ENCODE measurements at regions not wholly inside any gene's neighbourhood (a gene's known extent, or its start where the extent isn't known, plus 50 kb on each side); places are given as distances from the start of the nearest gene placed in this dataset.

DNA sequence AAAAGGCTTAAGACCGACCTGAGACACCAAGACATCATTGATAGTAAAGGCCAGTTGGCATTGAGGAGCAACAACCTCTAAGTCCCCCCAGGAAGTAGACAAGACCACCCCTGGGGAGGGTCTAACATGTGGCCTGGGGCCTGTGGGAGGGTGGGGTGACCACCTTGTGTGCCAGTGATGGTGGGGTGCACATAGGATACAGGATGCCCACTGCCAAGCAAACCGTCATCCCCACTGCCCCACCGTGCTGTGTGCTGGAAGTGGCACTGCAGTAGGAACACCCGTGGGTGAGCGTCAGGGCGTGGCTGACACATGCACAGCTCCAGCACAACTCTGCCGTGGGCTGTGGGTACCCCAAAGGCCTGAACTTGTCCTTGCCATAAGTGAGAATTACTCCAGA is 84.3 kb upstream of the LGALSL start:
- no peak overlapping the region for H3K27ac ChIP-seq (ENCODE audit: low read length, poor library complexity, severe bottlenecking)
- peaks cover 7 to 10% of the 10 kb centered on the region in 2 experiments for H3K27me3 ChIP-seq (ENCODE audit: control insufficient read depth in 1 of 2, insufficient read depth in 1 of 2, low read length in 2 of 2)
- H2AK5ac ChIP-seq (ENCODE audit: low read length, severe bottlenecking) = no peak overlapping the region
- H4K8ac ChIP-seq (ENCODE audit: low read length) = no peak overlapping the region
- H3K9ac ChIP-seq (ENCODE audit: low read length) = no peak overlapping the region
- H2BK5ac ChIP-seq (ENCODE audit: low read depth, low read length, poor library complexity, severe bottlenecking) = no peak overlapping the region
- no peaks in the 10 kb centered on the region for H3K4me1 ChIP-seq (ENCODE audit: control insufficient read depth, insufficient read depth, low read depth, low read length)
- no peak overlapping the region for H3K4ac ChIP-seq (ENCODE audit: low read depth in 1 of 2, low read length in 2 of 2)
- no peaks in the 10 kb centered on the region for H3K79me1 ChIP-seq (replicated peaks; ENCODE audit: low read length, poor library complexity, severe bottlenecking)
- H2BK120ac ChIP-seq (ENCODE audit: low read depth, low read length) = no peak overlapping the region
- no peaks in the 10 kb centered on the region for H3K36me3 ChIP-seq (ENCODE audit: control insufficient read depth in 1 of 2, insufficient read depth in 2 of 2, low read depth in 1 of 2, low read length in 2 of 2)
- H3K4me3 ChIP-seq (ENCODE audit: insufficient read depth in 1 of 2, low read depth in 1 of 2, low read length in 2 of 2) = no peak overlapping the region
- no peak overlapping the region for H2AFZ ChIP-seq (ENCODE audit: low read depth, low read length)
- no peak overlapping the region for H3K23ac ChIP-seq (ENCODE audit: low read length in 2 of 2)
- H3K9me3 ChIP-seq (ENCODE audit: control insufficient read depth, low read length) = no peaks in the 10 kb centered on the region
- no peak for DNase-seq
- no peak overlapping the region for H3K4me2 ChIP-seq (ENCODE audit: low read length, poor library complexity, severe bottlenecking)
- WGBS = 92% methylated on average over 6 of the region's 7 CpGs
- no peak overlapping the region for H3K18ac ChIP-seq (ENCODE audit: low read depth in 1 of 2, low read length in 2 of 2)
- H2BK15ac ChIP-seq (ENCODE audit: low read depth, poor library complexity, severe bottlenecking) = no peak overlapping the region
- no peak overlapping the region for H3K14ac ChIP-seq (ENCODE audit: low read length in 2 of 2)
- H2BK12ac ChIP-seq (ENCODE audit: low read length in 2 of 2) = no peak overlapping the region
- no peak overlapping the region for H4K91ac ChIP-seq (ENCODE audit: low read length)

DNA sequence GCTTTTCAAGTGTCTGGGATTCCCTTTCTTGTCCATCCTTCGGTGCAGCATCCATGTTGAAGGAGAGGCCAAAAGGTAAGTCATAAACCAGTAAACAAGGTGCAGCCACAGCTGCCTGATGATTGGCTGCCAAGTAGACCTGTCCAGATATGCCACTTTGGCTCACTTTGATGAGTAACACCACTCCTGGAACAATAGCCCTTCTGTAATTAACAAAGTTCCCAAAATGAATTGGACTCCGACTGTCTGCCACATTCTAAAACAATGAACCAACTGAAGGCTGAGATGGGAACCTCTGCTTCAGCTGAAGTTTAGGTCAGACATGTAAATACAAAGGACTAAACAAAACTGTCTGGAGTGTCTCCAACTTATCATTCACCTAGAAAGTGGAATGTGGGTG is 82.2 kb upstream of the LGALSL start:
- H4K8ac ChIP-seq (ENCODE audit: low read length) = no peak overlapping the region
- no peaks in the 10 kb centered on the region for H3K36me3 ChIP-seq (ENCODE audit: control insufficient read depth in 1 of 2, insufficient read depth in 2 of 2, low read depth in 1 of 2, low read length in 2 of 2)
- H3K4me3 ChIP-seq (ENCODE audit: insufficient read depth in 1 of 2, low read depth in 1 of 2, low read length in 2 of 2) = no peak overlapping the region
- no peak overlapping the region for H3K27ac ChIP-seq (ENCODE audit: low read length, poor library complexity, severe bottlenecking)
- H3K27me3 ChIP-seq (ENCODE audit: control insufficient read depth in 1 of 2, insufficient read depth in 1 of 2, low read length in 2 of 2) = peaks cover 10 to 13% of the 10 kb centered on the region in 2 experiments
- H3K14ac ChIP-seq (ENCODE audit: low read length in 2 of 2) = no peak overlapping the region
- no peak overlapping the region for H4K91ac ChIP-seq (ENCODE audit: low read length)
- H2AFZ ChIP-seq (ENCODE audit: low read depth, low read length) = no peak overlapping the region
- 98% methylated on average over 2 of the region's 2 CpGs for WGBS
- no peaks in the 10 kb centered on the region for H3K79me1 ChIP-seq (replicated peaks; ENCODE audit: low read length, poor library complexity, severe bottlenecking)
- no peak overlapping the region for H3K4me2 ChIP-seq (ENCODE audit: low read length, poor library complexity, severe bottlenecking)
- H3K23ac ChIP-seq (ENCODE audit: low read length in 2 of 2) = no peak overlapping the region
- no peak overlapping the region for H3K18ac ChIP-seq (ENCODE audit: low read depth in 1 of 2, low read length in 2 of 2)
- H3K4ac ChIP-seq (ENCODE audit: low read depth in 1 of 2, low read length in 2 of 2) = no peak overlapping the region
- H3K9me3 ChIP-seq (ENCODE audit: control insufficient read depth, low read length) = no peaks in the 10 kb centered on the region
- DNase-seq = no peak
- no peak overlapping the region for H2BK15ac ChIP-seq (ENCODE audit: low read depth, poor library complexity, severe bottlenecking)
- no peaks in the 10 kb centered on the region for H3K4me1 ChIP-seq (ENCODE audit: control insufficient read depth, insufficient read depth, low read depth, low read length)
- H3K9ac ChIP-seq (ENCODE audit: low read length) = no peak overlapping the region
- no peak overlapping the region for H2BK12ac ChIP-seq (ENCODE audit: low read length in 2 of 2)
- H2BK120ac ChIP-seq (ENCODE audit: low read depth, low read length) = no peak overlapping the region
- no peak overlapping the region for H2BK5ac ChIP-seq (ENCODE audit: low read depth, low read length, poor library complexity, severe bottlenecking)
- H2AK5ac ChIP-seq (ENCODE audit: low read length, severe bottlenecking) = no peak overlapping the region

DNA sequence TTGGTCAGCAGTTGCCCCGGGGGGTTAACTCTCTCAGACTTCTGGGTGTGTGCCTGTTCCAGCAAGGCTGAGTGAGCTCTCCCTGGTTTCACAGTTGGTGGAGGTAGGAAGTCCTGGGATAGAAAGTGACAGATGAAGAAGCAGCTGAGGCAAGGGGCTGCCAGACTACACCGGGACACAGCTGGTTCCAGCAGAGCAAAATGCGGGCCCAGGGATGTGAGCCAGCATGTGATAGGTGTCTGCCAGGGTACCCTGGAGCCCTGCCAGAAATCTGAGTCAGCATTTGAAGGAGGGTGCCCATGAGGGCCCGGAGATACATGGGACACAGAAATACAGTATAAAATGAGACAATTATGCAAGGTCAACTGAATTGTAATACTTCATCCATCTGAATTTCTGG is 79.3 kb upstream of the LGALSL start:
- no peaks in the 10 kb centered on the region for H3K4me1 ChIP-seq (ENCODE audit: control insufficient read depth, insufficient read depth, low read depth, low read length)
- no peaks in the 10 kb centered on the region for H3K9me3 ChIP-seq (ENCODE audit: control insufficient read depth, low read length)
- no peak overlapping the region for H2AK5ac ChIP-seq (ENCODE audit: low read length, severe bottlenecking)
- no peaks in the 10 kb centered on the region for H3K79me1 ChIP-seq (replicated peaks; ENCODE audit: low read length, poor library complexity, severe bottlenecking)
- H4K91ac ChIP-seq (ENCODE audit: low read length) = no peak overlapping the region
- no peak overlapping the region for H2BK5ac ChIP-seq (ENCODE audit: low read depth, low read length, poor library complexity, severe bottlenecking)
- no peak overlapping the region for H2BK15ac ChIP-seq (ENCODE audit: low read depth, poor library complexity, severe bottlenecking)
- H3K4me2 ChIP-seq (ENCODE audit: low read length, poor library complexity, severe bottlenecking) = no peak overlapping the region
- peaks cover 11 to 24% of the 10 kb centered on the region in 2 experiments for H3K27me3 ChIP-seq (ENCODE audit: control insufficient read depth in 1 of 2, insufficient read depth in 1 of 2, low read length in 2 of 2)
- H3K9ac ChIP-seq (ENCODE audit: low read length) = no peak overlapping the region
- no peak overlapping the region for H4K8ac ChIP-seq (ENCODE audit: low read length)
- H2BK12ac ChIP-seq (ENCODE audit: low read length in 2 of 2) = no peak overlapping the region
- H3K14ac ChIP-seq (ENCODE audit: low read length in 2 of 2) = no peak overlapping the region
- H3K4ac ChIP-seq (ENCODE audit: low read depth in 1 of 2, low read length in 2 of 2) = no peak overlapping the region
- 95% methylated on average over 3 of the region's 4 CpGs for WGBS
- no peak overlapping the region for H3K18ac ChIP-seq (ENCODE audit: low read depth in 1 of 2, low read length in 2 of 2)
- no peak overlapping the region for H2BK120ac ChIP-seq (ENCODE audit: low read depth, low read length)
- DNase-seq = no peak
- no peak overlapping the region for H2AFZ ChIP-seq (ENCODE audit: low read depth, low read length)
- H3K27ac ChIP-seq (ENCODE audit: low read length, poor library complexity, severe bottlenecking) = no peak overlapping the region
- no peak overlapping the region for H3K23ac ChIP-seq (ENCODE audit: low read length in 2 of 2)
- no peaks in the 10 kb centered on the region for H3K36me3 ChIP-seq (ENCODE audit: control insufficient read depth in 1 of 2, insufficient read depth in 2 of 2, low read depth in 1 of 2, low read length in 2 of 2)
- H3K4me3 ChIP-seq (ENCODE audit: insufficient read depth in 1 of 2, low read depth in 1 of 2, low read length in 2 of 2) = no peak overlapping the region

DNA sequence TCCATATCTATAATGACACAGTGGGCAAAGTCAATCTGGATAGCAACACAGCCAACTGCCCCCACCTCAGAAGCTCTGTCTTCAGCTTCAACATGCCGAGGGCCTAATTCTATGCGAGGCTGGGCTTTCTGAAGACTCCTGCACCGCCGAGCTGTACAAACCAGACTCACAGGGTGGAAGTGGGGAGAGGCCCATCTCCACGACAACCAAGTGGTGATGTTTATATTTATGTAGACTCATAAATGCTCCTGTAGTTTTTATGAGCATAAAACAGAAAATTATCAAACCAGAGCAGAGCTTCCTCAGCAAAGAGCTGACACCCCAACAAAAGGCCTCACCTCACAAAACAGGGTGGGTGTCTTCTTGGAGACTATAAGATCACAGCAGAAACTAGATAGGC is 77.0 kb upstream of the LGALSL start:
- H3K9me3 ChIP-seq (ENCODE audit: control insufficient read depth, low read length) = no peaks in the 10 kb centered on the region
- H2AK5ac ChIP-seq (ENCODE audit: low read length, severe bottlenecking) = no peak overlapping the region
- H2BK5ac ChIP-seq (ENCODE audit: low read depth, low read length, poor library complexity, severe bottlenecking) = no peak overlapping the region
- no peak overlapping the region for H3K4ac ChIP-seq (ENCODE audit: low read depth in 1 of 2, low read length in 2 of 2)
- H2BK12ac ChIP-seq (ENCODE audit: low read length in 2 of 2) = no peak overlapping the region
- H3K27me3 ChIP-seq (ENCODE audit: control insufficient read depth in 1 of 2, insufficient read depth in 1 of 2, low read length in 2 of 2) = peaks cover 24 to 39% of the 10 kb centered on the region in 2 experiments
- H4K91ac ChIP-seq (ENCODE audit: low read length) = no peak overlapping the region
- H3K36me3 ChIP-seq (ENCODE audit: control insufficient read depth in 1 of 2, insufficient read depth in 2 of 2, low read depth in 1 of 2, low read length in 2 of 2) = no peaks in the 10 kb centered on the region
- no peak overlapping the region for H3K27ac ChIP-seq (ENCODE audit: low read length, poor library complexity, severe bottlenecking)
- H2AFZ ChIP-seq (ENCODE audit: low read depth, low read length) = no peak overlapping the region
- no peak overlapping the region for H2BK120ac ChIP-seq (ENCODE audit: low read depth, low read length)
- no peaks in the 10 kb centered on the region for H3K4me1 ChIP-seq (ENCODE audit: control insufficient read depth, insufficient read depth, low read depth, low read length)
- H3K18ac ChIP-seq (ENCODE audit: low read depth in 1 of 2, low read length in 2 of 2) = no peak overlapping the region
- H3K4me3 ChIP-seq (ENCODE audit: insufficient read depth in 1 of 2, low read depth in 1 of 2, low read length in 2 of 2) = no peak overlapping the region
- H3K23ac ChIP-seq (ENCODE audit: low read length in 2 of 2) = no peak overlapping the region
- H4K8ac ChIP-seq (ENCODE audit: low read length) = no peak overlapping the region
- H3K4me2 ChIP-seq (ENCODE audit: low read length, poor library complexity, severe bottlenecking) = no peak overlapping the region
- WGBS = no CpG with 5 or more reads among the region's 5 CpGs
- peak; percentile 32 for DNase-seq
- H3K9ac ChIP-seq (ENCODE audit: low read length) = no peak overlapping the region
- no peaks in the 10 kb centered on the region for H3K79me1 ChIP-seq (replicated peaks; ENCODE audit: low read length, poor library complexity, severe bottlenecking)
- H2BK15ac ChIP-seq (ENCODE audit: low read depth, poor library complexity, severe bottlenecking) = no peak overlapping the region
- H3K14ac ChIP-seq (ENCODE audit: low read length in 2 of 2) = no peak overlapping the region
